Ureter (tissue), 1 donor: ENCODE measurements at regions not wholly inside any gene's neighbourhood (a gene's known extent, or its start where the extent isn't known, plus 50 kb on each side); places are given as distances from the start of the nearest gene placed in this dataset.
"Not testable (repeated sequence)": the region's sequence is repeated elsewhere in the genome, so short reads cannot be mapped to it uniquely, and the experiment has no call there.

ENCODE experiments used
- DNase-seq: peaks from one replicate; pipeline ENCODE4 v3.0.0-alpha.2; 2020; ENCODE audit warnings: low spot score
- donor health status: DM: yes; HTN: yes; CAD: no.

DNA sequence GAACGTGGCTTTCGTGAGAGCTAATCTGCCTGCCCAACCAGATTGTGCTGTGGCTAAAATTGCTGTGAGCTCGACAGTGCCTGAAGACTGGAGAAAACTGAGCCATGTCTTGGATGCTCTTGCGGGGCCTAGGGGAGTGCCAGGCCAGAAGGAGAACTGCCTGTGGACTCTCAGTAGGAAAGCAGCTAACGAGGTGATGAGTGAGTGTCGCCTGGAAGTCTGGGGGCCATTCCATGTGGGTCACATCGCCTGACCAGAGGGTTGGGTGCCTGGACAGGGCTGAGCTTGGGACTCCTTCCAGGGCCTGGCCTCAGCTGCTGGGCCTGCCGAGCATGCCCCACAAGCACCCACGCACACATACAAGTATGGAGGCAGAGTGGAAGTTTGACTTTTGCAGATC is 166.5 kb downstream of the VEGFA start:
- DNase-seq, result no peak

DNA sequence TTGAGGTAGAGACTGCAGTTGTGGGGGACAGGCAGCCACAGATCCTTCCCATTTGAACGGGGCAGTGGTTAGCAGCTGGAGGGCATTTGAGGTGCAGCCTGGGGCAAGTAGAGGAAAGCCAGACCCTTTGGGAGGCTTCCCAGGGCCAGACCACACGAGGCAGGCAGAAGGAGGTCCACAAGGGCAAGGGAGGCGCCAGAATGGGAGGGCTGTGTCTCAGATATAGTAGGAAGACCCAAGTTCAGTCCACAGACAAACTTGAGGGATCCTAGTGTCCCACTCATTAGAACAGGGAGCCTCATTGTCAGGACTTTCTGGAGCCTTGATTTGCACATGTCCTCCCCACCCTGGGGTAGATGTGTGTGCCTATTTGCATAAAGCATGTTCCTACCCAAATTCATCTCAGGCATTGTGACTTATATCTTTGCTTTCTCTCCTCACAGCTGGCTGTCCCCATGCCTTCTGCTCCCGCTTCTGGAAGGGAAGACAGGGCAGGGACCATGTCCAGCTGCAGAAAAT is 166.0 kb downstream of the VEGFA start:
- DNase-seq, result no peak

DNA sequence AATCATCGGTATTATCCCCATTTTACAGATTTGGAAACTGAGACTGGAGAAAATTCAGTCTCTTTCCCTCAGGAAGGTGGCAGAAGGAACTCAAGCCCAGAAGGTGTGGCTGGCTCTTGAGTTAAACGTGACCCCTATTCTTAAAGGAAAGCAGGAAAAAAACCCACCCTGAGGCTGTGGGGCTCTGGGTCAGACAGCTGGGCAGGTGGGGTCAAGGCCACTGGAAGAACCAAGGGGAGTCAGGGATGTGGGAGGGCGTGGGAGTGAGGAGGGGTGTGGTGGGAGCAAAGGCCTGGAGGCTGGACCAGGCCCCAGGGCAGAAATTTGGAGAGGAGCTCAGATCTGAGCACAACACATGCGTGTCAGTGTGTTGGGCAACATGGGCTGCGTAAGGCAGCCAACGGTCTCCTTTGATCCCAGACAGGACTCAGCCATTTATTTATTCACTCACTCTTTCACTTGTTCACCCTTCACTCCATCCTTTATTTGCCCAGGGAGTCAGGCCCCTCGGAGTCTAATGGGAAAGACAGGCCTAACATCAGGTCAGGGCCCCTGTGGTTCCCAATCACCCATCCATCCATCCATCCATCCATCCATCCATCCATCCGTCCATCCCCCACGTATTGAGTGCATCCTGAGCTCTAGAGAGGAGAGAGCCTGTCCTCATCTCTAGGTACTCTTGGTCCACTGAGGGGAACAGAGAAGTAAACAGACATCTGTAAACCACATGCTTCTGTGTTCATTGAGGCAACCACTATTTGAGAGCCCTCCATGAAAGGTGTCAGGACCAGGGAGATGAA is 165.0 kb downstream of the VEGFA start:
- no peak for DNase-seq

DNA sequence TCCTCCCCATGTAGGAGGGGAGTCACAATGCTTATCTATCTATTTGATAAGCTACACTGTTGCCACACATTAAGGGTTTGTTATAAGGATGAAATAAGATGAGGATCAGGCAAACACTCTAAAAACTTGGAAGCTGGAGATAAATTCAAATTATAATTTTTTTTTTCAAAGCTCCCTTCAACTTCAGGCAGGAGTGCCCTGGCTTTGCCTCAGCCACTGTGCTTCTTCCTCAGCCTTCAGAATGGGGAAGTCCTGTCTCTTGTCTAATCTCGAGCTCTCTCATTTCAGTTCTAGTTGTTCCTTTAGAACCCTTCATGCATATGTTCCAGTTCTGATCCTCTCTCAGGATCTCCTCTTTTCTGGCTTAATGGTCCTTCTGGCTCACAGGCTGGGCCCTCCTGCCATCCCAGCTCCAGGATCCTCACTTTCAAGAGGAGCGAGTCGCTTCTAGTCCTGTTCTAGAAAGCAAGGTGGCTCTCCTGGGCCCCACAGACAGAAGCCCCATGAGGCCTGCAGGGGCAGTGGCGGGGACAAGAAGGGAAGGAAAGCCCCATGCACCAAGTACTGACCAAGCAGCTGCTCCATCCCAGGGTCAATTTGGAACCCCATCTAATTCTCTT is 164.3 kb downstream of the VEGFA start:
- DNase-seq, result no peak

DNA sequence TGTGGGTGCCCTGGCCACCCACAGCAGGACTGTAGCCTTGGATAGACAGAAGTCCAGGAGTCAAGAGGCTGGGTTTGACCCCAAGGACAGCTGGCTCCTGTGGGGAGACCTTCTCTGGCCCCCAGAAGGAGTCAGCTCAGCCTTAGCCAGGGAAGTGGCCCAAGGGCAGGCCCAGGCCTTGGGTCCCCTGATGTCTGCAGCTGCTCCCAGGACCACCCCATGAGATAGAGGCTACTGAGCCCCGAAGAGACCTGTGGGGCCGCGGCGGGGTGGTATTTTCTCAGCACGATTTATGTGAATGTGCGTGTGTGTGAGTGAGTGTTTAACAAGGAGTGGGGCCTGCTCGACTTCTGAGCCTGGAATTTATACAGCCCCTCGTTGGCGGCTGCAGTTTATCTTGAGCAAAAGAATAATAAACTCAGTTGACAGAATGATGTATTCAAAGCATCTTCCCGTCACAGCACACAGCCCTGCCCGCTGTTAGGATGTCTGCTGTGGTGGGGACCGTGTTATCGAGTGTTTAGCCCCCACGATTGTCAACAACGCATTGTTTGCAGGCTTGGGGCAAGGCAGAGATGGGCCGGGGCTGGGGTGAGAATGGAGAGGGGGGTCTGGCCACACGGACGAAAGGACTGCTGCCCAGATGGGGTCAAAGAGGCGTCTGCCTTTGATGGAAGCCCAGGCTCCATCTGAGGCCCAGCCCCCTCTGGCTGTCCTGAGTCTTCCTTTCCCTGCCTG is 163.3 kb downstream of the VEGFA start:
- no peak for DNase-seq

DNA sequence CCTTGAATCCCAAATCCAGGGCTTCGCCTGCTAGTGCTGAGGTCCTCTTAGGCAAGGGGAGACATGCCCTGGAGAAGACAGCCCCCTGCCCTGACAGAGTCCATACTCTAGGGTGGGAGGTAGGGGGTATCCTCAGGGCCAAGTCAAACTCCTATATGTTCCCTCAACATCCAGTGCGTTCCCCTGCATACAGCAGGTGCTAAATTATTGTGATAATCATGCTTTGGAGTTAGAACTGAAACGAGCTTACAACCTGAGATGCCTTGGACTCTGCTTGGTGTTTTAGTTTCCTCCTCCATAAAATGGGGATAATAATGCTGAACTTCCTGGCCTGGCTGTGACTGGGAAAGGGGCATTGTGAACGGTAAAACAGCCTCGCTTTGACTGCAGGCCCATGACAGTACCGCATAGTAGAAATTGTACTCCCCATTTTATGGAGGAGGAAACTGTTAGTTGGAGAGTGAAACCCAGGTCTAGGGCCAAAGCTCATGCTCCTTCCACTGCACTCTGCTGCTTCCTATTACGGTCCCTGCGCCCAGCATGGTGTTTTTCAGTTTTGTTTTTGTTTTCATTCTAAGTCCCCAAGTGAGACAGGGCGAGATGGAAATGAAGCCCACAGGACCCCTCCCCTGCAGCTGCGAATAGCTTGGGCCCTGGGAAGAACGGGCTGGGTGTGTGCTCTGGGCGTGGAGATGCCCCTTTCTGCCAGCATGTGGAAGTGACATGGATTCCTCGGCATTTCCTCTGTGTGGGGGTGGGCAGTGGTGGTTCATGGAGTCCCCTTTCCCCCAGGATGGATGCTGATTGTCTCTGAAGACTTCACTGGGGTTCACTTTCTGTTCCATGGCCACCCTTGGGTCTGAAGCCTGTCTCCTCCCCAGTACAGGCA is 162.5 kb downstream of the VEGFA start:
- DNase-seq, result no peak

DNA sequence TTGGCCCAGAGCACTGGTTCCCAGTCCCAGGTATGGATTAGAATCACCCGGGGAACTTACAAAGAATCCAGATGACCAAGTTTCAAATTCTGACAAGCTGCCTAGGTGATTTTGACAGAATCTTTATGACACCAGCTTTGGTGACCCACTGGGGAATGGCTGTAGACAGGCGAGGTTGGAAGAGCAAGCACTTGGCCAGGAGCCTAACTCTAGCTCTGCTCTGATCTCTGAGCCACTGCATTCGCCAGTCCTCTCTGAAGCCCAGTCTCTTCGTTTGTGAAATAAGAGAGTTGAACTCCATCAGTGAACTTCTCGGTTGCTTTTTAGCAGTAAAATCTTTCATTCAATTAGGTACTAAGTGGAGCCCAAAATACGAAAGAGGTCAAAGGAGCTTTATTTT is 161.2 kb downstream of the VEGFA start:
- DNase-seq, result no peak

DNA sequence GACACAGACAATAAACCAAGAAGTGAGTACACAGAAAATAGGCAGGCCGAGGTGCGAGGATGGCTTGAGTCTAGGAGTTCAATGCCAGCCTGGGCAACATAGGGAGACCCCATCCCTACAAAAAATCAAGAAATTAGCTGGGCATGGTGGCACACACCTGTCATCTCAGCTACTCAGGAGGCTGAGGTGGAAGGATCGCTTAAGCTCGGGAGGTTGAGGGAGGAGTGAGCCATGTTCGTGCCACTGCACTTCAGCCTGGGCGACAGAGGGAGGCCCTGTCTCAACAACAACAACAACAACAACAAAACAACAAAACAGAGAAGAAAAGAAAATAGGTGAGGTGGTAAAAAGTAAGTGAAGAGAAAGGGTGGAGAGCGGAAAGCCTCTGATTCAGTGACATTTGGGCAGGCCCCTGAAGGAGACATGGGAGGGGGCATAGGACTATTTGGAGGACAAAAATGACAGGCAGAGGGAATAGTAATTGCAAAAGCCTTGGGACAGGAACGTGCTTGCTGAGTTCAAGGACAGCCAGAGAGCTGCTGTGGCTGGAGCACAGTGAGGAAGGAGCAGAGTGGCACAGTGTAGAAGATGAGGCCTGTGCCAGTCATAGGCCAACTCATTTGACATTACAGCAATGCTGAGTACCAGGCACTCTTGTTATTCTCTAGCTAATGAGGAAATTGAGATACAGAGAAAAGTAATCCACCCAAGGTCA is 160.6 kb downstream of the VEGFA start:
- DNase-seq, result no peak

DNA sequence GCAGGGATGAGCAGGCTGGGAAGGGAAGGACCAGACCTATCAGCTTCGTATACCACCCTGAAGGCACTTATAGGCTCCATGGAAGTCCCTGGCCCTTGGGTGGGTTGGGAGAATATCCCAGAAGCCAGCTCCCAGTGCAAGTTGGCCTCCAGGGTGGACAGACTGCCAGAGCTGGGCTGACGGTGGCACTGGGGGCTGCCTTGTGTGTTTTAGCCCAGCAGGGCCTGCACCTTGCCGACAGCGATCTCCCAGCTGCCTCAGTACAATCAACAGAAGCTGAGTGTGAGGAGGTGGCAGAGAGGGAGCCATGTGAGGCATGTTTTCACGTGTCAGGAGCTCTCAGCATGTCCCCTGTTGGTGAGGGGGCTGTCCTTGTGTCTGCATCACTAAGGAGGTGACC is 159.5 kb downstream of the VEGFA start:
- DNase-seq, result no peak

DNA sequence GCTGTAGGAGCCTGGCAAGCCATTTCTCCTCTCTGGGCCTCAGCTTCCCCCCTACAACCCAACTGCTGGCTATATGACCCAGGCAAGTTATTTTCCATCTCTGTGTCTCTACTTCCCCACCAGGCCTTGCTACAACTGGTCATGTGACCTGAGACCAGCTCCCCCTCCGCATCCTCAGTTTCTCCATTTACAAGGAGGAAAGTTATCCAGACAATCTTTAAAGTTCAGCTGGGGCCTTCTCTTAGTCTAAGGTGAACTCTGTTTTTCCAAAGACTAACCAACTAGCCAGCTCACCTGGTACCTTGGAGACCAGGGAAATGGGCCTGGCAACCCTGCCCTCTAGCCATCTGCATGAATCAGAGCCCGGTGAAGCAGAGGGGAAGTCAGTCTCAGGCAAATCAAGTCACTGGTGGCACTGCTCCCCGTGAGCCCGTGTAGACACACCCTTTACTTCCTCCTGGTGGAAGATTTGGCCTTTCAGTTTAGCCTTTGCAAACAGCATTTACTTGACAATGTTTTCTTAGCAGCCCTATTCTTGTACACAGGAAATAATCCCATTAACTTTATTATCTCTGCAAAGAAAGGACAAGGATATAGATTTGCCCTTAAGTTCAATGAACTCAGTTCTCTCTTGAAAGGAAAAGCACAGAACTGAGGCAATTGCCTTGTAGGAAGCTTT is 157.7 kb downstream of the VEGFA start:
- DNase-seq, result no peak

DNA sequence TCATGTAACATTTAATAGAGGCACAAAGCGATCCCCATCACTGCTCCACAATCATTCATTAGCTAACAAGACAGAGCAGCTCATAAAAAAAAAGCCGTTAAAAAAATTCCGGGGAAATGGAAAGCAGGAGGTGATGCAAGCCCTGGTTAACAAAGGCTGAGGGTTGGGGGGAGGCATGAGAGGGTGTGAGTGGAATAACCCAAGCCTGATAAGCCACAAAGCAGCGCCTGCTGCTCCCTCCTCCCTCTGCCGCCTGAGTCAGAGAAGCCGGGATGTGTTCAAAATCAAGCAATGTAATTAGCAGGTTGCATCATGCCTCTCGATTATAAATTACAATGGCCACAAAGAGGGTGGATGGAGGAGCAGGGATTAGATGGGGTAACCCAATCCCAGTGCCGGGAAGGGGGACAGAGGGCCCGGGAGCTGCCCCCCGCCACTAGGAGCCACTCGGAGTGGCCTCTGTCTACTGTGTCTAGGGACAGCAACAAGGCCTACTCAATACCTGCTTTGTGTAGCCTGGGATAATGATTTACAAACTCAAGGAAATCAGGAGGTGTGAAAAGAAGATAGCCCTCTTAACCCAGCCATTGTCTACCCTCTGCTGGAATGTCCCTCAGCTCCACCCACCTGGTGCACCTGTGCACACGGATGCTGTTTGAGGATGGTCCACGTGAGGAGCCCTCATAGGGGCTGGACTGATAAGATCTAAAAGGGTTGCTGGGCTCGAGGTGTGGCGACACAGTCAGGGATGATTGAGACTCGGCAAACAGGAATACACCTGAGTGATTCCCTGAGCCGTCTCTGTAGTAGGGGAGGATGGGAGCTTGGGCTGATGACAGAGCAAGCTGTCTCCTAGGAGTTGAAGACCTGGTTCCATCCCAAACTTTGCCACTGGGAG is 156.9 kb downstream of the VEGFA start:
- peak; percentile 81 for DNase-seq

DNA sequence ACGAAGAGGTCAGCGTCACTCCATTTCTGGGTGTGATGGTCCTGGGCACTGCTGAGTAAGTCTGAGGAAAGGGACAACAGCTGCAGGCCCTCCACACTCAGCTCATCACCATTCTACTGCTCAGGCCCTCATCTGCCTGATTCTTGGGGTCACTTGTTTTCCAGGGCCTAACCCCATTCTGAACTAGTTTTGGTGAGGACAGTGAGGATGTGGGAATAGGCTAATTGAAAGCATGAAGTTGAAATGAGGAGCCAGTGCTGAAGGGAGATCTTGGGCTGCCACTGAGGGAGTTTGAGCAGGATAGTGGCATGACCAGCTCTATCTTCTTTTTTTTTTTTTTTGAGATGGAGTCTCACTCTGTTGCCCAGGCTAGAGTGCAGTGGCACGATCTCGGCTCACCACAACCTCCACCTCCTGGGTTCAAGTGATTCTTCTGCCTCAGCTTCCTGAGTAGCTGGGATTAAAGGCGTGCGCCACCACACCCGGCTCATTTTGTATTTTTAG is 155.7 kb downstream of the VEGFA start:
- DNase-seq, result not testable (repeated sequence)

DNA sequence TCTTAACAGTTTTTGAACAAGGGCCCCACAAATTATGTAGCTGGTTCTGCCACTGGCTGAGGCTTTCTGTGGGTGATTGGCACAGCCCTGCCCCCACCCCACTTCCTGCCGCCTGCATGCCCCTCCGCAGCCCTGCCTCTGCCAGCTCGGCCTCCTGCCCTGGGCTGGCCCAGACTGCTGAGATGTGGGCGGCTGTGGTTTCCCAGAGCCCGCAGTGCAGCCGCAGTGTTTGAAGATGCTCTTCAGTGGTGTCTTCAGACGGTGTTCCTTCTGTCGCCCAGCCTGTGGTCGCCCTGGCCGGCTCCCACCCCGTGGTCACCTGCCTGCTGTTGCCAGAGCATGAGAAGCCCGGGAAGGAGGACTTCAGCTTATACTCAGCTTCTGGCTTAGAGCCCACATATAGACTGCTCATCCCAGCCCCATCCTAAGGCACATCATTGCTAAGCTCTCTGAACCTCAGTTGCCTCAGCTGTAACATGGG is 154.3 kb downstream of the VEGFA start:
- no peak for DNase-seq

DNA sequence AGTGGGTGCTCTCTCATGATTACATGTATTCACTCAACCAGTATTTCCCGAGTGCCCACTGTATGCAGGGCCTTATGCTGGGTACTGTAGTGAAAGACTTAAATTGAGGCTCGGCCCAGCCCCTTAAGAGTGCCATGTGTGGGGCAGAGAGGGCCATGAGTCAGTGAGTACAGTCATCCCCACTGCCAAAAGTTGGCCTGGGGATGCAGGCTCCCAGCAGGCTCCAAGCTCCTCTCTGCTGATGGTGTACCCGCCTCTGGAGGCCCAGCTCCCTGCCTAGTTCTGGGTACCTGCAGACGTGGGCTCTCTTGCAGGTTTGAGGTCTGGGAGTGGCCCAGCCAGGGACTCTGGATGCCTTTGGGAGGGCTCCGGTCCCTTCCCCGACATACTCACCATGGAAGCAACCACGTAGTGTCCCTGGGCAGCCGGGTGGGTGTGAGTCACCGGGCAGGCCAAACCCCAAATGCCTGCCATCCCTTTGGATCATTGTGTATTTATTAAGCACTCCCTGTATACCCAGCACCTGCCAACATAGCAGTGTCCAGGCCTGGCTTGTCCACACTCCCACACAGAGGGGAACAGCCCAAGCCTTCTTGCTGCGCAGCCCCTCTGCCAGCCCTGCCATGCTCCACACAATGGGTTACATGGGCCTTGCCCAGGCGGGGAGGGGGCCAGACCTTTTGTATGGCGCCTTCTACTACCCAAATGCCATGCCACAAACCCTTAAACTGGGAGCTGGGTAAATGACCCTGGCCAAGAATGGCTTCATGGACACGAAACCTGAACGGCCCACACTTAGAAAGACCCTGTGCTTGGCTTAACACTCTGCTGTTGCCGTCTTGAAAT is 153.6 kb downstream of the VEGFA start:
- DNase-seq, result no peak

DNA sequence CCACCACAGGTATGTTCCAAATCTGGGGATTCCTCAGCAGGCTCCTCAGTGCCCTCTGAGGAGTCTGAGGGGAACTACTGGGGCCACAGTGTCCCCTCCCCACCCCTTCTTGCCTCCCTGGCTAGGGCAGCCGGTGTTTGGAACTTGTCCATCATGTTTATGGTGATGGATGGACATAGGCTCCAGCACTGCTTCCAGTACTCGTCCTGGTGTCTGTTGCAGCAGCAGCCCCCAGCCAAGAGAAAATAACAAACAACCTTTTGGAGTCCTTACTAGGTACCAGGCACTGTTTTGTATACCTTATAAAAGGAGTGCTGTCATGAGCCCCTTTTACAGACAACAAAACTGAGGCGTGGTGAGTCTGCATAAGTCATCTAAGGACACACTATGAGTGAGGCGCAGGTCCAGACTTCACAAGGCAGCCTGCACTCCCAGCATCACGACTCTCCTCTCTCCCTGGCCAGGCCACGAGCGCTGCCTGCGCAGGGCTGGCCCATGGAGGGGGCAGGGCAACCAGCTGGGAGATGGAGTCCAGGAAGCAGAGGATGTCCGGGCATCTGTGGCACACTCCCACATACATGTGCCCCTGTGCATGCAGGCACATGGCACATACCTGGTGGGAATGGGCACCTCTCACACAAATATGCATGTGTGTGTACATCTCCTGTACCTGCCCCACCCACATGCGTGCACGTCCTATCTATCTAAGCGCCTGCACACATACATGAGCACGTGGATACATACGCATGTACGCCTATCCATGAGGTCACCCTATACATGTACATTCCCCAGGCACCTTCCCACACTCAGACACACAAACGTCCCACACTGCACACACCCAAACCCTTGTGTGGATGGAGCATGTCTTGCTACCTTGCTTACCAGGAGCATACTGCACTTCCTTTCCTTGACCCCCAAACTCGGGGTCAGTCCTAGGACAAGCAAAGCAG is 152.7 kb downstream of the VEGFA start:
- DNase-seq, result no peak

DNA sequence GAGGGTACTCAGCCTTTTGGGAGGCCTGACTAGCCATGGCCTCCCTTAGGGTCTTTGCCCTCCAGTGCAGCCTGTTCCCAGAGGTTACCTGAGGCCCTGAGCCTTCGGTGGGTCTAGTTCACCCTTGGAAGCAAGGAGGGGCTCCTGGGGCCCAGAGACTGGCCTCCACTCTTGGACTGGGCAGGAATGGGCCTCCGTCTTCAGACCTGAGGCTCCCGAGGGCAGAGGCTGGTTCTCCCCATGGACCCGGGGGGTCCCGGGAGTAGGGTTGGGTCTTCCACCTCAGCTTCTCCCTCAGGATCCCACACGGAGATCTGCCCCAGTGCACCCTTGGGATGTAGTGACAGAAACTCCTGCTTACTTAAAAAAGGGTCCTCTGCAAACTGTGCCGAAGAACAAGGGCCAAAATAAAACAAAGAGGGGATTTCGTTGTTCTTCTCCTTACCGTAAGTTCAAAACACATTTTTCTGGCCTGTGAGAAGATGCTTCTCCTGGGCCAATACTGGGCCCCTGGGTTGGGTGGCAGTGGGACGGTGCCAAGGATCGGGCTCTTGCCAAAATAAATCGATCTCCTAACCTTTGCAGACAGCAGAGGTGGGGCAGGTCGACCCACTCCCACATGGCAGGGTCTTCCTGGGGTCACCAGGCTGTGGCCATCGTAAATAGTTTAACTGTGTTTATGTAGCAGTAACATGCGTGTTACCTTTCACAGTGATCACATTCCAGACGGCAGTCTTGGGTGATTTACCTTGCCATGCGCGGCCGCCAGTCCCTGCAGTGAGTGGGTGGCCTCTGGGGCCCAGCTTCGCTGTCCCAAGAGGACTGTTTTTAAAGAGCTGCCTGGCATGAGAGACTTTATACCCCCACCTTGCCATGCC is 151.8 kb downstream of the VEGFA start:
- DNase-seq, result no peak
